Heart left ventricle (tissue), 13 donors: ENCODE measurements at regions not wholly inside any gene's neighbourhood (a gene's known extent, or its start where the extent isn't known, plus 50 kb on each side); places are given as distances from the start of the nearest gene placed in this dataset.

Source experiments
- POLR2A ChIP-seq, 2 donors: fragments of 450-650 bp; IDR thresholded peaks; one replicate each; pipeline ENCODE4 v1.6.1; 2017; ENCODE audit warnings: antibody characterized with exemption in 2 of 2, mild to moderate bottlenecking in 2 of 2, moderate library complexity in 2 of 2
- TF ChIP-seq, protein P1 (sequence below), 12 donors: fragments of 200-600 bp; sonication (generic) in 4 of 12; IDR thresholded peaks; one replicate each; pipeline versions ENCODE4 v1.5.0 to v1.8.0; 2018 to 2022; ENCODE audit warnings: antibody characterized with exemption in 12 of 12, mild to moderate bottlenecking in 5 of 12
- donor health status: ischemic (EF 13 %, LVEDD 7.1; RV severe dilation, severe dysfunction).
- donor health status: DM: no; HTN: yes; CAD: no.
- donor health status: DM: no; HTN: no; CAD: no.
- donor health status: ischemic (EF 25% LVEDD 6.9; RV normal size, moderate dysfunction).
- donor health status: ischemic (EF 25% LVEDD 5.7; RV mildly dilated, moderate dysfunction).
- donor health status: ischemic (EF 35%, LVEDD 5.7; RV mildly dilated, moderate dysfunction).
- donor health status: nonischemic (EF 11% LVEDD 7.7; RV severe dilation, severe dysfunction).
- donor health status: DM: yes; HTN: yes; CAD: no.
- donor health status: PGD.
- donor health status: ischemic (EF 29% LVEDD 5.4; RV normal size, mild dysfunction).
- donor health status: nonischemic (EF 23%, LVEDD 6.1; RV moderate dilation, normal function).

DNA sequence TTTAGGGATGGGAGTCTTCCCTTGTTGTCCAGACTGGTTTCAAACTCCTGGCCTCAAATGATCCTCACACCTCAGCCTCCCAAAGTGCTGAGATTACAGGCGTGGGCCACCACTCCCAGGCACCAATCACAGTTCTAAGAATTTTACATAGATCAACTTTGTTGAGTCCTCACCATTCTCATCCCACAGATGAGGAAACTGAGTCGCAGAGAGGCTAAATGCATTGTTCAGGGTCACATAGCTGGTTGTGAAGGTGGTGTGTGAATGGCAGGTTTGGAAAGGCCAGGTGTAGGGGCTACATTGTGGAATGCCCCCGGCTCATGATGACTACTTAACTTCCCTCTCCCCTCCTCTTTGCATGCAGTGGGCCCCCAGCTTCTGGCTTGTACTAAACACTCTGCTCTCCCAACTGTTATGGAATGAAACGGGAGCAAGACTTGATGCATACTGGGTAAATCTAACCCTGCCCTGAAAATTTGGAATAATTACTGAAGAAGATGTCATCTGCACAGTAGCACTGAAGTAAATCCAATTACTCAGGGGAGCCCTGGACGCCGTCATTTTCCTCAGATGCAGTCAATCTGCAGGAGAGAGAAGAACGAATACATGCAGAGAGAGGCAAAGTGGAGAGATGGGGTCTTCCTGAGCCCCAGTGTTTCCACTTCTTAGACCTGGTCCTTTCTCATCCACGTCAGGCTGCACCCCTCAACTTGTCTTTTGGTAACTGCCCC is 102.3 kb upstream of the ZNF217 start:
- no peak for TF ChIP-seq POLR2A (IDR thresholded peaks at IDR 0.05)
- TF ChIP-seq, protein P1, sequence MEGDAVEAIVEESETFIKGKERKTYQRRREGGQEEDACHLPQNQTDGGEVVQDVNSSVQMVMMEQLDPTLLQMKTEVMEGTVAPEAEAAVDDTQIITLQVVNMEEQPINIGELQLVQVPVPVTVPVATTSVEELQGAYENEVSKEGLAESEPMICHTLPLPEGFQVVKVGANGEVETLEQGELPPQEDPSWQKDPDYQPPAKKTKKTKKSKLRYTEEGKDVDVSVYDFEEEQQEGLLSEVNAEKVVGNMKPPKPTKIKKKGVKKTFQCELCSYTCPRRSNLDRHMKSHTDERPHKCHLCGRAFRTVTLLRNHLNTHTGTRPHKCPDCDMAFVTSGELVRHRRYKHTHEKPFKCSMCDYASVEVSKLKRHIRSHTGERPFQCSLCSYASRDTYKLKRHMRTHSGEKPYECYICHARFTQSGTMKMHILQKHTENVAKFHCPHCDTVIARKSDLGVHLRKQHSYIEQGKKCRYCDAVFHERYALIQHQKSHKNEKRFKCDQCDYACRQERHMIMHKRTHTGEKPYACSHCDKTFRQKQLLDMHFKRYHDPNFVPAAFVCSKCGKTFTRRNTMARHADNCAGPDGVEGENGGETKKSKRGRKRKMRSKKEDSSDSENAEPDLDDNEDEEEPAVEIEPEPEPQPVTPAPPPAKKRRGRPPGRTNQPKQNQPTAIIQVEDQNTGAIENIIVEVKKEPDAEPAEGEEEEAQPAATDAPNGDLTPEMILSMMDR (IDR thresholded peaks at IDR 0.05) = no peak
